ENCODE measurements at regions not wholly inside any gene's neighbourhood (a gene's known extent, or its start where the extent isn't known, plus 50 kb on each side); places are given as distances from the start of the nearest gene placed in this dataset.
"Not testable (repeated sequence)": the region's sequence is repeated elsewhere in the genome, so short reads cannot be mapped to it uniquely, and the experiment has no call there.

GRCh38 chr5:6107675-6108539 is 270.4 kb downstream of the MED10 start:
- DNase-seq, result no peak

GRCh38 chr5:6106756-6107155 is 271.6 kb downstream of the MED10 start:
- DNase-seq, result no peak

GRCh38 chr5:6105320-6105719 is 273.0 kb downstream of the MED10 start:
- no peak for DNase-seq

- DNase-seq, result no peak
Measured at GRCh38 chr5:6096101-6096500, 282.2 kb downstream of the MED10 start.

- DNase-seq, result not testable (repeated sequence)
Measured at GRCh38 chr5:6094180-6094579, 284.2 kb downstream of the MED10 start.

- no peak for DNase-seq
Measured at GRCh38 chr5:6090838-6091237, 287.5 kb downstream of the MED10 start.

GRCh38 chr5:6090079-6090654 is 288.2 kb downstream of the MED10 start:
- DNase-seq, result no peak

- DNase-seq, result no peak
Measured at GRCh38 chr5:6088706-6089105, 289.6 kb downstream of the MED10 start.

GRCh38 chr5:6087576-6087975 is 290.8 kb downstream of the MED10 start:
- DNase-seq, result no peak

- no peak for DNase-seq
Measured at GRCh38 chr5:6086871-6087270, 291.5 kb downstream of the MED10 start.

GRCh38 chr5:6085341-6085860 is 292.9 kb downstream of the MED10 start:
- DNase-seq, result no peak

GRCh38 chr5:6084836-6085235 is 293.5 kb downstream of the MED10 start:
- no peak for DNase-seq

- DNase-seq, result no peak
Measured at GRCh38 chr5:6084376-6084775, 294.0 kb downstream of the MED10 start.

- DNase-seq, result no peak
Measured at GRCh38 chr5:6083311-6083978, 294.9 kb downstream of the MED10 start.

- no peak for DNase-seq
Measured at GRCh38 chr5:6082685-6083084, 295.7 kb downstream of the MED10 start.

- DNase-seq, result no peak
Measured at GRCh38 chr5:6081727-6082210, 296.6 kb downstream of the MED10 start.

GRCh38 chr5:6080930-6081726 is 297.2 kb downstream of the MED10 start:
- DNase-seq, result no peak

- DNase-seq, result no peak
Measured at GRCh38 chr5:6080436-6080835, 297.9 kb downstream of the MED10 start.

- DNase-seq, result no peak
Measured at GRCh38 chr5:6078881-6079280, 299.5 kb downstream of the MED10 start.

- no peak for DNase-seq
Measured at GRCh38 chr5:6076341-6077239, 301.8 kb downstream of the MED10 start.

GRCh38 chr5:6072488-6072887 is 305.9 kb downstream of the MED10 start:
- not testable (repeated sequence) for DNase-seq
